LNCaP clone FGC (cell line): ENCODE measurements at regions not wholly inside any gene's neighbourhood (a gene's known extent, or its start where the extent isn't known, plus 50 kb on each side); places are given as distances from the start of the nearest gene placed in this dataset.

Experiments
- DNase-seq: peaks from one replicate; pipeline ENCODE4 v3.0.0-alpha.2; 2011; ENCODE audit warnings: low read depth
- H3K4me3 ChIP-seq: 2 replicates; pipeline ENCODE4 v1.5.1; 2011; ENCODE audit warnings: mild to moderate bottlenecking, low read depth, low read length, control low read depth
- CTCF ChIP-seq: IDR thresholded peaks from 2 replicates; pipeline ENCODE4 v1.5.1; 2012; ENCODE audit warnings: mild to moderate bottlenecking; ENCODE audit not compliant: control insufficient read depth, insufficient read depth; ENCODE audit errors: extremely low read depth

GRCh38 chr1:4268889-4269284, 368.8 kb upstream of the C1orf174 start:
- DNase-seq: no peak
- no peak overlapping the region for H3K4me3 ChIP-seq
- TF ChIP-seq CTCF: no peak

DNA sequence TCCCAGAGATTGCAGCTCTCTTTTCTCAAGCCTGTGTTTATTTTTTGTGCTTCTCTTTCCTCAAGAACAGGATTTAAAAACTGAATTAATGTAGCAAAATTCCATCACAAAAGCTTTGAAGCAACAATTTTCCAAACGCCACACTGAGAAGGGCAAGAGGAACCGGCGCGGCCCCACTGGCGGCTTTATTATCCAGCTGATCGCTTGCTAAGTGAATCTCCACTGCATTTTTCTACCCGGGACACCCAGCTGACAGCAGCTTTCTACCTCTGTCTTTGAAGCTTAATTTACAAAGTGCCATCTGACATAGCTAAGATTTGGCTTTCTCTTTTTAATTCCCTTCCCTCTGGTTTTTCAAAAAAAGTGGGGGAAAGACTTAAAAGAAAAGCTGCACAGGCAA, 369.3 kb upstream of the C1orf174 start:
- TF ChIP-seq CTCF: no peak
- DNase-seq: no peak

DNA sequence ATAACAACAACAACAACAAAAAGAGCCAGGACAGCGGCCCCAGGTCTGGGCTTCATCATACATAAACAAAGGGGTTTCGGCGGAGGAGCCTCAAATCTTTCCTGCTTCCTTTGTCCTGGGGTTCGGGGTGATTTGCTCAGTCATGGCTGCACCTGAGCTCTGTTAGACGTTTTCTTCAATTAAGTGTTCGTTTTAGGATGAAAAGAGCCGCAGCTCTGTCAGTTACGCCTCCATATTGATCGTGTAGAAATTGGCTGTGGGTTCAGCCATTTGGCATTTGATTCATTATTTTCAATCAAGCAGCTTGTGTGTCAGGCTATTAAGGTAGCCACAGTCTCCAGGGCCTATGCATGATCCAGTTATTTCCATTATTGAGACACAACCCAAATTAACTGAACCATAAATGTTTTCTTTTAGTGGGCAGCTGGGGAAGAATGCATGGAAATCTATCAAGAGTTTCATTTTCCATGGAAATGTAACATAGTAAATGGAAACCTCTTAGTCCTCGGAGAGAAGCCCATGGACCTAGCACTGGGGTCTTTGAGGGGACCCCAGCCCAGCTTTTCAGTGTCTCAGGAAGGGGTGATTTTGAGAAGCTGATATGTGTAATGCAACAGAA, 370.0 kb upstream of the C1orf174 start:
- no peak overlapping the region for H3K4me3 ChIP-seq
- no peak for TF ChIP-seq CTCF
- DNase-seq: no peak

More for the DNA sequence above, 369.3 kb upstream of the C1orf174 start:
- H3K4me3 ChIP-seq: no peak overlapping the region

DNA sequence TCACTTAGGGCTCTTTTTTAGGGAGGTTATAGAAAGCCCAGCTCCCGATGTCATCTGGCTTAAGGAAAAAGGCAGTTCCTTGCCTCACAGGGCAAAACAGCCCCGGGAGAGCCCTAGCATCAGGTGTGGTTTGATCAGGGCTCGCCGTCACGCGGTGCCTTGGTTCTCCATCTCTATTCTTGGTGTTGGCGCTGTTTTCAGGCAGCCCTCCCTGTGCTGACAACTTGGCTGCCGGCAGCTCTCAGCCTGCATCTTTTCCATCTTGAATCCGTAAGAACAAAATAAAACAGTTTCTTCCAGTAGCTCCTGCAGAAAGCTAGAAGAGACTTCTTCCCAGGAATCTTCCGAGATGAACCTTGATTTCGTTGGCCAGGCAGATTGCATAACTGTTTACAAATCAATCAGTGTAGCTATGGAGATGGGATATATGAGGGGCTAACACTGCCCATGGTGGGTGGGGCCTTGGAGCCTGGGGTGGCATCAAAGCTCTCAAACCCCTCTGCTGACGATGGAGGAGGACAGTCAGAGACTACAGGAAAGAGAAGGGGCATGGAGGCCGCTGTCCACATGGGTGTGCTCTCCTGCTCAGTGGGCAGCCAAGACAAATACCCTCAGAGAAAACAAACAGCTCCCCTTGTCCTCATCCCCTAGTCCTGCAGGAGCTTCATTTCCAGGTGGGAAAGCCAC, 370.7 kb upstream of the C1orf174 start:
- DNase-seq: no peak
- no peak overlapping the region for H3K4me3 ChIP-seq
- no peak for TF ChIP-seq CTCF

DNA sequence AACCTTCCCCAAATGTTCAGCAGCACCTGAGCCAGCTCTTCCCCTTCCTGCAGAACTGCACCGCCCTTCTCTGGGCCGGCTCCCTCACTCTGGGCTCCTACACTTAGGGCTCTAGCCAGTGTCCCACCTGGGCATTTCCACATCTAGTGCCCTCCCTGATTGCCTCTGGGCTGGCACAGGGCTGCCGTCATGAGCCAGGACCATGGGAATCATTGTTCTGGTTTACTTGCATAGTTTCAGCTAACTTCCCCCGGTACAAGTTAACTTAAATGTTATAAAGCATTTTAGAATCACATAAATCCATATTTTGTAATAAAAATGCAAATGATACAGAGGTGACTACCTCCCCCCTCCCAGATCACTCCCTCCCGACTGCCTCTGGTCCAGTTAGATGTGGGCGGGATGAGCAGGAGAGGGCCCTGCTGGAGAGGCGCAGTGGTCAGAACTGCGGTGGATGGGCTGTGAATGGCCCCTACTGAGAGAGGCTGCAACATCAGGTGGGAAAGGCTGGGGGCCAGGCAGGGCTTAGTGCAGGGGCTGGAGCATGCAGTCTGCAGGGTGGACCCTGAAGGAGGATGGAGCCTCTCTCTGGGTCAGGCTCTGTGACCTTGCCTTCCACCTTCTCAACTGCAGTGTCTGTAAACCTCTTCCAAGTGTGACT, 371.4 kb upstream of the C1orf174 start:
- no peak for TF ChIP-seq CTCF
- H3K4me3 ChIP-seq: no peak overlapping the region
- no peak for DNase-seq

- no peak for TF ChIP-seq CTCF
- no peak for DNase-seq
- no peak overlapping the region for H3K4me3 ChIP-seq
Observed at GRCh38 chr1:4272568-4272967, 372.5 kb upstream of the C1orf174 start.

DNA sequence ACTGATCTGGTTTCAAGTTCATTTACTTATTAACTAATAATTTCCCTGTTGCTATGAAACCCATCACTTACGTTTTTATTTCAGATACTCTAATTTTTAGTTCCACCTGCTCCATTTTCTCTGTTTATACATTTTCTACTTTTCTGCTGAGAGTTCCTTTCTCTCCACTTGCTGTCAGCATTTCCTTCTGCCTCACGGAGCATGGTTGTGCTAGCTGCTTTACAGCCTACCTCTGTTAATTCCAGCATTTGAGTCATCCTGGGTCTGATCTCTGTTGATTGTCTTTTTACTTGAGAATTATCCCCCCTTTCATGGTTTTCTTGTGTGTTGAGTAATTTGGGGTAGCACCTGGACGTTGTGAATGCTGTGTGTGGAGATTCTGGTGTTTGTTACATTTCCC, 373.2 kb upstream of the C1orf174 start:
- no peak for TF ChIP-seq CTCF
- H3K4me3 ChIP-seq: no peak overlapping the region

More for the DNA sequence above, 373.2 kb upstream of the C1orf174 start:
- DNase-seq: no peak
